ENCODE measurements at regions not wholly inside any gene's neighbourhood (a gene's known extent, or its start where the extent isn't known, plus 50 kb on each side); places are given as distances from the start of the nearest gene placed in this dataset.

- no peak overlapping the region for H3K4me3 ChIP-seq (ENCODE audit: low read depth, low read length)
- no peak for TF ChIP-seq CTCF (IDR thresholded peaks at IDR 0.05; ENCODE audit: borderline replicate concordance, insufficient read depth, low read depth, low read length)
These were observed 669.4 kb downstream of the CDH11 start for GRCh38 chr16:64452446-64452845.

GRCh38 chr16:64450177-64450576 is 671.7 kb downstream of the CDH11 start:
- no peak overlapping the region for H3K4me3 ChIP-seq (ENCODE audit: low read depth, low read length)
- TF ChIP-seq CTCF (IDR thresholded peaks at IDR 0.05; ENCODE audit: borderline replicate concordance, insufficient read depth, low read depth, low read length): no peak

DNA sequence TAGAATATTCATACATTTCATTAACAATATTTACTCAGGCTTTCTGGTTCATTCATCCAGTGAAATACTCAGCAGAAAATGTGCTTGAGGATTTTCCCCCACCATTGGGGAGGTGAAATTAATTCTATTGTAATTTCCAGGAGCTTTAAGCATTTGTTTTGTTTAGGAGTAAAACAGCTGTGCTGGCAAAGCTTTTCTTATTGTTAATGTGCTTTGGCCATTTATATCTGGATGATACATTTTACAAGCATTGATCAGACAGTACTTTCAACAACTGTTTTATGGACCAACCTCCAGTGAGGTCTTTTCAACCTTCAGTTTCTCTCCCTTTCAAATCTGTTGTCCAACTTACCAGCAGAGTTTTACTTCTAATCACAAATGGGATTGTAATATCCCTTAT is 672.4 kb downstream of the CDH11 start:
- TF ChIP-seq CTCF (IDR thresholded peaks at IDR 0.05; ENCODE audit: borderline replicate concordance, insufficient read depth, low read depth, low read length): no peak
- H3K4me3 ChIP-seq (ENCODE audit: low read depth, low read length): no peak overlapping the region

DNA sequence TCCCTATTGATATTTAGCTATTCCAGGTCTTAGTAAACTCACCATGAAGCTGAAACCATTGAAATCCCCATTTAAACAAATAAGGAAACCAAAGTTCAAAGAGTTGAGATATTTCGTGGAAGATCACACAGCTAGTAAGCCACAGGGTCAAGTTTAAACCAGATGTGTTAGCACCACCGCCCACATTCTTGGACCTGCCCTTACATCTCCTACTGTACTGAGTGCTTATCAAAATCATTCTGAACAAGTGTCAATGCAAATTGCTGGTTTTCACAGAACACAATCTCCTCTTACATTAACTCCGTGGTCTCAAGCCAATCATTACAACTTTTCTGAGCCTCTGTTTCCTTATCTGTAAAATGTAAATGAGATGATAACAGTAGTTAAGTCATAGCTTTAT is 676.2 kb downstream of the CDH11 start:
- H3K4me3 ChIP-seq (ENCODE audit: low read depth, low read length): no peak overlapping the region
- no peak for TF ChIP-seq CTCF (IDR thresholded peaks at IDR 0.05; ENCODE audit: borderline replicate concordance, insufficient read depth, low read depth, low read length)

DNA sequence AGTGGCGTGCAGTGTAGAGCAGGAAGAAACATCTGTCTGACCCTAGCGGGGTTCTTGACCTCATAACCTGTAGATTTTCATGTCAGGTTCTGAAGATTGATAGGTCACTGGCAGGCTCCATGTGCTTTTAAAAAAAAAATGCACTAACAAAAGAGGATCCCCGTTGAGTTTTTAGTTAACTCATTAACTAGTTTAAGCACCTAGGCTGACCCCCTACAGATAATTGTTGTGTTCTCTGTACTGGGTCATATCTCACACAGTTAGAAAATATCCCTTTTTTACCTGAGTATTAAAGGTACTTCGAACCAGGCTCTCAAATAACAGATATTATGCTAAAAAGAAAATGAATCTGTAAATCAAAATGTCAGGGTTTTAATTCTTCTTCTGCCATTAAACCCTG is 676.6 kb downstream of the CDH11 start:
- TF ChIP-seq CTCF (IDR thresholded peaks at IDR 0.05; ENCODE audit: borderline replicate concordance, insufficient read depth, low read depth, low read length): no peak

DNA sequence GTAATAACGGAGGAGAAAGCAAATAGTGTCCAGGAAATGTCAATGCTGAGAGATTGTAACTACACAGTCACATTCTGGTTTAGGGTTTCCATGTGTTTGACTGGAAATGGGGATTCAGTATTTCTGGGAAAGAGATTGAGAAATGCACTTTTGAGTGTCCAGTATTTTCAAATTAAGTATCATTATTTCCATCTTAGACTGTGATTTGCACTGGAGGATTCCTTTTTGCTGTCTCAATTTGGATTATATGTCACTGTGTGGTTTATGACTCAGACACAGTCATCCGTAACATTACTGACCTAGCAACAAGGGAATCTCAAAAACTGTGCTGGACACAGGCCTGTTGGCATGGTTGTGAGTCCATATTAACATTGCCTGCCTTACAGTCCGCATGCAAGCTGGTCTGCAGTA is 681.4 kb downstream of the CDH11 start:
- H3K4me3 ChIP-seq (ENCODE audit: low read depth, low read length): no peak overlapping the region
- no peak for TF ChIP-seq CTCF (IDR thresholded peaks at IDR 0.05; ENCODE audit: borderline replicate concordance, insufficient read depth, low read depth, low read length)

More for the DNA sequence above, 676.6 kb downstream of the CDH11 start:
- H3K4me3 ChIP-seq (ENCODE audit: low read depth, low read length): no peak overlapping the region

GRCh38 chr16:64440005-64440404 is 681.9 kb downstream of the CDH11 start:
- H3K4me3 ChIP-seq (ENCODE audit: low read depth, low read length): no peak overlapping the region
- TF ChIP-seq CTCF (IDR thresholded peaks at IDR 0.05; ENCODE audit: borderline replicate concordance, insufficient read depth, low read depth, low read length): no peak

Data from GM12875 (cell line).